ENCODE measurements at regions not wholly inside any gene's neighbourhood (a gene's known extent, or its start where the extent isn't known, plus 50 kb on each side); places are given as distances from the start of the nearest gene placed in this dataset.

- Histone ChIP-seq H3K36me3 (ENCODE audit: insufficient read depth, low read length) (no peaks in the 10 kb centered on the region), H3K9ac (ENCODE audit: low read depth, low read length, poor library complexity, severe bottlenecking) (no peak overlapping the region), H3K27me3 (ENCODE audit: insufficient read depth, low read length, poor library complexity, severe bottlenecking) (no peaks in the 10 kb centered on the region), H3K9me2 (replicated peaks; ENCODE audit: low read depth, low read length) (no peaks in the 10 kb centered on the region), H3K79me2 (ENCODE audit: insufficient read depth, low read length) (no peaks in the 10 kb centered on the region), H3K4me3 (ENCODE audit: low read length, poor library complexity, severe bottlenecking) (no peak overlapping the region), H4K20me1 (ENCODE audit: insufficient read depth, low read length, poor library complexity, severe bottlenecking) (no peaks in the 10 kb centered on the region), H3K4me2 (ENCODE audit: low read depth, low read length, poor library complexity, severe bottlenecking) (no peak overlapping the region), H2AFZ (ENCODE audit: low read length) (no peak overlapping the region), H3K4me1 (ENCODE audit: insufficient read depth, low read length, poor library complexity, severe bottlenecking) (no peaks in the 10 kb centered on the region), H3K9me3 (ENCODE audit: insufficient read depth, low read depth, low read length) (no peaks in the 10 kb centered on the region), H3F3A (ENCODE audit: low read depth) (no peaks in the 10 kb centered on the region)
- TF ChIP-seq EZH2phosphoT487 (IDR thresholded peaks at IDR 0.05; ENCODE audit: borderline replicate concordance) (no peak), CTCF (conservative IDR thresholded peaks at IDR 0.05; ENCODE audit: low read length) (no peak)
Observed at GRCh38 chr12:20268121-20268732, 100.1 kb upstream of the PDE3A start.

- Histone ChIP-seq H3K9ac (ENCODE audit: low read depth, low read length, poor library complexity, severe bottlenecking) (no peak overlapping the region), H3K4me2 (ENCODE audit: low read depth, low read length, poor library complexity, severe bottlenecking) (no peak overlapping the region), H3K36me3 (ENCODE audit: insufficient read depth, low read length) (no peaks in the 10 kb centered on the region), H3K9me2 (replicated peaks; ENCODE audit: low read depth, low read length) (no peaks in the 10 kb centered on the region), H3K9me3 (ENCODE audit: insufficient read depth, low read depth, low read length) (no peaks in the 10 kb centered on the region), H2AFZ (ENCODE audit: low read length) (no peak overlapping the region), H3K79me2 (ENCODE audit: insufficient read depth, low read length) (no peaks in the 10 kb centered on the region), H3K27me3 (ENCODE audit: insufficient read depth, low read length, poor library complexity, severe bottlenecking) (no peaks in the 10 kb centered on the region), H3K4me3 (ENCODE audit: low read length, poor library complexity, severe bottlenecking) (no peak overlapping the region), H3F3A (ENCODE audit: low read depth) (no peaks in the 10 kb centered on the region), H3K4me1 (ENCODE audit: insufficient read depth, low read length, poor library complexity, severe bottlenecking) (no peaks in the 10 kb centered on the region), H4K20me1 (ENCODE audit: insufficient read depth, low read length, poor library complexity, severe bottlenecking) (no peaks in the 10 kb centered on the region)
- TF ChIP-seq EZH2phosphoT487 (IDR thresholded peaks at IDR 0.05; ENCODE audit: borderline replicate concordance) (no peak), CTCF (conservative IDR thresholded peaks at IDR 0.05; ENCODE audit: low read length) (no peak)
Observed at GRCh38 chr12:20268771-20269170, 99.6 kb upstream of the PDE3A start.

GRCh38 chr12:20269337-20270067 is 98.8 kb upstream of the PDE3A start:
- H3K4me1 ChIP-seq (ENCODE audit: insufficient read depth, low read length, poor library complexity, severe bottlenecking) = no peaks in the 10 kb centered on the region
- no peaks in the 10 kb centered on the region for H3K79me2 ChIP-seq (ENCODE audit: insufficient read depth, low read length)
- no peak overlapping the region for H3K9ac ChIP-seq (ENCODE audit: low read depth, low read length, poor library complexity, severe bottlenecking)
- no peak overlapping the region for H3K4me3 ChIP-seq (ENCODE audit: low read length, poor library complexity, severe bottlenecking)
- no peak for TF ChIP-seq EZH2phosphoT487 (IDR thresholded peaks at IDR 0.05; ENCODE audit: borderline replicate concordance)
- TF ChIP-seq CTCF (conservative IDR thresholded peaks at IDR 0.05; ENCODE audit: low read length) = no peak
- no peak overlapping the region for H2AFZ ChIP-seq (ENCODE audit: low read length)
- H3K27me3 ChIP-seq (ENCODE audit: insufficient read depth, low read length, poor library complexity, severe bottlenecking) = no peaks in the 10 kb centered on the region
- H3K4me2 ChIP-seq (ENCODE audit: low read depth, low read length, poor library complexity, severe bottlenecking) = no peak overlapping the region
- H3K9me2 ChIP-seq (replicated peaks; ENCODE audit: low read depth, low read length) = no peaks in the 10 kb centered on the region
- H3K36me3 ChIP-seq (ENCODE audit: insufficient read depth, low read length) = no peaks in the 10 kb centered on the region
- no peaks in the 10 kb centered on the region for H4K20me1 ChIP-seq (ENCODE audit: insufficient read depth, low read length, poor library complexity, severe bottlenecking)
- H3K9me3 ChIP-seq (ENCODE audit: insufficient read depth, low read depth, low read length) = no peaks in the 10 kb centered on the region
- no peaks in the 10 kb centered on the region for H3F3A ChIP-seq (ENCODE audit: low read depth)
